DND-41 (cell line): ENCODE measurements at regions not wholly inside any gene's neighbourhood (a gene's known extent, or its start where the extent isn't known, plus 50 kb on each side); places are given as distances from the start of the nearest gene placed in this dataset.

Source experiments
- CTCF ChIP-seq: IDR thresholded peaks from 2 replicates; pipeline ENCODE4 v1.5.1; 2012; ENCODE audit warnings: borderline replicate concordance, low read length, moderate library complexity, mild to moderate bottlenecking; ENCODE audit not compliant: poor library complexity, severe bottlenecking; ENCODE audit errors: extremely low read depth
- EZH2 ChIP-seq: IDR thresholded peaks from 3 replicates; pipeline ENCODE4 v1.6.1; 2012; ENCODE audit warnings: borderline replicate concordance, low read depth, mild to moderate bottlenecking, moderate library complexity, low read length, inconsistent platforms; ENCODE audit not compliant: severe bottlenecking

DNA sequence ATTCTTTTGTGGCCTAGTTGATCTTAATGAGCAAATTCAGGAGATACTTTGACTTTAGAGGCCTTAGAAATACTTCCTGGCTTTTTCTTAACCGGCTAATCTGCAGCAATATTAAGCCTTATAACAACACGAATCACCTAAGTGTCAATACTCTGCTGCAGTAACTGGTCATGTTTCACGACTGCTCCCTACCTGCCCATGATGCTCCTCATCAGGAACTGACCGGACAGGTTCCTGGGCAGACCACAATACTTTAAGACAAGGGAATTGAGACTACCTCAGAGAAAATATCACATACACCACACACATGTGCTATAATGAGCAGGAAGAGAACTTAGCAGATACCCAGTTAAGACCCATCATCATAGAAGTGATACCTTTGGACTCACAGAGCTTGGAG is 211.9 kb upstream of the BMP4 start:
- TF ChIP-seq EZH2: no peak
- TF ChIP-seq CTCF: no peak
